GM23248 (cell line): ENCODE measurements at regions not wholly inside any gene's neighbourhood (a gene's known extent, or its start where the extent isn't known, plus 50 kb on each side); places are given as distances from the start of the nearest gene placed in this dataset.

Experiments
- DNase-seq: peaks from one replicate; pipeline ENCODE4 v3.0.0-alpha.2; 2015
- H2AFZ ChIP-seq: fragments of 200-600 bp; sonication (generic); 2 replicates; pipeline ENCODE4 v1.6.1; 2016; ENCODE audit warnings: antibody characterized with exemption
- H3F3A ChIP-seq: fragments of 200-600 bp; sonication (generic); 2 replicates; pipeline ENCODE4 v1.6.1; 2016; ENCODE audit warnings: mild to moderate bottlenecking, antibody characterized with exemption, mixed run types; ENCODE audit not compliant: insufficient read depth
- H3K27ac ChIP-seq: fragments of 200-600 bp; sonication (generic); 2 replicates; pipeline ENCODE4 v1.5.1; 2016; ENCODE audit warnings: mild to moderate bottlenecking
- H3K27me3 ChIP-seq: fragments of 200-600 bp; sonication (generic); replicated peaks from 2 replicates; pipeline ENCODE4 v1.6.1; 2016; ENCODE audit warnings: mild to moderate bottlenecking; ENCODE audit not compliant: insufficient read depth
- H3K36me3 ChIP-seq: fragments of 200-600 bp; sonication (generic); 2 replicates; pipeline ENCODE4 v1.6.1; 2016; ENCODE audit warnings: low read depth, mild to moderate bottlenecking
- H3K4me1 ChIP-seq: fragments of 200-600 bp; sonication (generic); 2 replicates; pipeline ENCODE4 v1.6.1; 2016; ENCODE audit warnings: mild to moderate bottlenecking; ENCODE audit not compliant: insufficient read depth
- H3K4me2 ChIP-seq: fragments of 200-600 bp; sonication (generic); one replicate; pipeline ENCODE4 v1.6.1; 2016; ENCODE audit warnings: mild to moderate bottlenecking; ENCODE audit not compliant: unreplicated experiment
- H3K4me3 ChIP-seq: fragments of 200-600 bp; sonication (generic); 2 replicates; pipeline ENCODE4 v1.5.1; 2016; ENCODE audit warnings: mild to moderate bottlenecking
- H3K79me2 ChIP-seq: fragments of 200-600 bp; sonication (generic); 2 replicates; pipeline ENCODE4 v1.6.1; 2016; ENCODE audit warnings: mild to moderate bottlenecking; ENCODE audit not compliant: insufficient read depth
- H3K9ac ChIP-seq: fragments of 200-600 bp; sonication (generic); 2 replicates; pipeline ENCODE4 v1.6.1; 2016; ENCODE audit warnings: mild to moderate bottlenecking
- H3K9me2 ChIP-seq: fragments of 200-600 bp; sonication (generic); 2 replicates; pipeline ENCODE4 v1.6.1; 2016; ENCODE audit warnings: mixed run types, mild to moderate bottlenecking, moderate library complexity; ENCODE audit not compliant: insufficient read depth
- H3K9me3 ChIP-seq: fragments of 200-600 bp; sonication (generic); one replicate; pipeline ENCODE4 v1.6.1; 2017; ENCODE audit warnings: low read depth
- H4K20me1 ChIP-seq: fragments of 200-600 bp; sonication (generic); 2 replicates; pipeline ENCODE4 v1.6.0; 2016; ENCODE audit not compliant: insufficient read depth
- EZH2 ChIP-seq: fragments of 200-600 bp; sonication (generic); IDR thresholded peaks from 2 replicates; pipeline ENCODE4 v1.6.1; 2018; ENCODE audit warnings: antibody characterized with exemption, mild to moderate bottlenecking; ENCODE audit not compliant: insufficient read depth, poor library complexity, severe bottlenecking
- EZH2phosphoT487 ChIP-seq: fragments of 200-600 bp; sonication (generic); IDR thresholded peaks from 2 replicates; pipeline ENCODE4 v1.6.1; 2018; ENCODE audit warnings: antibody characterized with exemption, moderate library complexity, mild to moderate bottlenecking, low read depth; ENCODE audit not compliant: insufficient read depth
- WGBS, 2 experiments: methylation state at CpG; one replicate each; pipeline ENCODE4 v1.1.6; 2015 to 2017; ENCODE audit warnings: low lambda C conversion rate in 2 of 2, low coverage in 1 of 2; ENCODE audit errors: missing lambda C conversion rate in 2 of 2; 5-methylcytosine and 5-hydroxymethylcytosine counted together
- in situ Hi-C: fragments of 300-500 bp; cut with MboI; formaldehyde crosslinking; loops from 2 replicates; pipeline ENCODE4 v1.15.0; 2020

- no peak overlapping the region for H3K9ac ChIP-seq
- H2AFZ ChIP-seq = no peak overlapping the region
- in situ Hi-C loops = no loop called here
- no peaks in the 10 kb centered on the region for H4K20me1 ChIP-seq
- no peak overlapping the region for H3K27ac ChIP-seq
- no peaks in the 10 kb centered on the region for H3K9me3 ChIP-seq
- H3K4me1 ChIP-seq = no peaks in the 10 kb centered on the region
- no peaks in the 10 kb centered on the region for H3K9me2 ChIP-seq
- no peak overlapping the region for H3K4me3 ChIP-seq
- H3K79me2 ChIP-seq = no peaks in the 10 kb centered on the region
- no peak for TF ChIP-seq EZH2phosphoT487
- H3K36me3 ChIP-seq = no peaks in the 10 kb centered on the region
- no peak overlapping the region for H3K4me2 ChIP-seq
- H3K27me3 ChIP-seq = no peaks in the 10 kb centered on the region
- H3F3A ChIP-seq = no peaks in the 10 kb centered on the region
- WGBS, 2 experiments = 33 to 38% methylated on average over 1 of the region's 1 CpG
- no peak for DNase-seq
These were observed 342.8 kb downstream of the FOXA2 start for GRCh38 chr20:22241609-22242008.

GRCh38 chr20:22232923-22233322 lies 351.4 kb downstream of the FOXA2 start:
- Histone ChIP-seq H3K79me2 (no peaks in the 10 kb centered on the region), H3K4me2 (no peak overlapping the region), H3K4me3 (no peak overlapping the region), H3K9me2 (no peaks in the 10 kb centered on the region), H3K4me1 (no peaks in the 10 kb centered on the region), H3K27ac (no peak overlapping the region), H3K27me3 (no peaks in the 10 kb centered on the region), H2AFZ (no peak overlapping the region), H3F3A (no peaks in the 10 kb centered on the region), H4K20me1 (no peaks in the 10 kb centered on the region), H3K9ac (no peak overlapping the region), H3K36me3 (no peaks in the 10 kb centered on the region), H3K9me3 (no peaks in the 10 kb centered on the region)
- DNase-seq = no peak
- in situ Hi-C loops = no loop called here
- TF ChIP-seq EZH2 = no peak
- no peak for TF ChIP-seq EZH2phosphoT487

- no peaks in the 10 kb centered on the region for H3K9me2 ChIP-seq
- WGBS, 2 experiments = 2 to 6% methylated on average over 9 of the region's 9 CpGs
- H4K20me1 ChIP-seq = no peaks in the 10 kb centered on the region
- H3F3A ChIP-seq = no peaks in the 10 kb centered on the region
- H3K27ac ChIP-seq = no peak overlapping the region
- no peak overlapping the region for H3K9ac ChIP-seq
- H3K27me3 ChIP-seq = no peaks in the 10 kb centered on the region
- no peak for DNase-seq
- TF ChIP-seq EZH2 = no peak
- no peak for TF ChIP-seq EZH2phosphoT487
- in situ Hi-C loops = no loop called here
- H3K4me2 ChIP-seq = no peak overlapping the region
- no peaks in the 10 kb centered on the region for H3K4me1 ChIP-seq
- no peaks in the 10 kb centered on the region for H3K36me3 ChIP-seq
- no peaks in the 10 kb centered on the region for H3K79me2 ChIP-seq
- H2AFZ ChIP-seq = no peak overlapping the region
- H3K9me3 ChIP-seq = no peaks in the 10 kb centered on the region
- no peak overlapping the region for H3K4me3 ChIP-seq
These were observed 351.9 kb downstream of the FOXA2 start for GRCh38 chr20:22232473-22232872.

GRCh38 chr20:22226849-22227700 lies 357.3 kb downstream of the FOXA2 start:
- no peaks in the 10 kb centered on the region for H3K79me2 ChIP-seq
- H3K4me2 ChIP-seq = no peak overlapping the region
- H3K9me2 ChIP-seq = no peaks in the 10 kb centered on the region
- no peaks in the 10 kb centered on the region for H3K27me3 ChIP-seq
- no peaks in the 10 kb centered on the region for H3K9me3 ChIP-seq
- H3F3A ChIP-seq = no peaks in the 10 kb centered on the region
- in situ Hi-C loops = no loop called here
- H3K9ac ChIP-seq = no peak overlapping the region
- no peaks in the 10 kb centered on the region for H4K20me1 ChIP-seq
- no peaks in the 10 kb centered on the region for H3K36me3 ChIP-seq
- no peaks in the 10 kb centered on the region for H3K4me1 ChIP-seq
- no peak overlapping the region for H2AFZ ChIP-seq
- no peak overlapping the region for H3K4me3 ChIP-seq
- peak; percentile 23 for DNase-seq
- WGBS, 2 experiments = 39 to 40% methylated on average over 7 of the region's 7 CpGs
- H3K27ac ChIP-seq = no peak overlapping the region
- TF ChIP-seq EZH2phosphoT487 = no peak
- no peak for TF ChIP-seq EZH2
